Heart left ventricle (tissue), 16 donors: ENCODE measurements at regions not wholly inside any gene's neighbourhood (a gene's known extent, or its start where the extent isn't known, plus 50 kb on each side); places are given as distances from the start of the nearest gene placed in this dataset.

ENCODE experiments used
- ATAC-seq, 4 donors: fragments of 200-7000 bp; cut with Tn5 transposase; one replicate each; pipeline ENCODE4 v1.9.1; 2020 to 2022; ENCODE audit warnings: moderate library complexity in 4 of 4, mild to moderate bottlenecking in 3 of 4, moderate number of reproducible peaks in 1 of 4
- DNase-seq, 5 donors: peaks; one replicate each; pipeline ENCODE4 v3.0.0-alpha.2; 2020
- H3K27ac ChIP-seq, 12 donors: fragments of 200-600 bp; sonication (generic) in 4 of 12; one replicate each; pipeline versions ENCODE4 v1.5.0 to v1.8.0; 2016 to 2022; ENCODE audit warnings: mild to moderate bottlenecking in 2 of 12
- H3K27me3 ChIP-seq, 9 donors: fragments of 200-600 bp; sonication (generic) in 2 of 9; one replicate each; pipeline versions ENCODE4 v1.5.1 to v1.8.0; 2016 to 2022; ENCODE audit warnings: mild to moderate bottlenecking in 3 of 9
- H3K36me3 ChIP-seq, 9 donors: fragments of 200-600 bp; sonication (generic) in 2 of 9; one replicate each; pipeline versions ENCODE4 v1.5.0 to v1.8.0; 2018 to 2022; ENCODE audit warnings: mild to moderate bottlenecking in 2 of 9
- H3K4me1 ChIP-seq, 12 donors: fragments of 200-600 bp; sonication (generic) in 4 of 12; one replicate each; pipeline versions ENCODE4 v1.5.0 to v1.8.0; 2016 to 2022; ENCODE audit warnings: mild to moderate bottlenecking in 3 of 12
- H3K4me3 ChIP-seq, 12 donors: fragments of 200-600 bp; sonication (generic) in 4 of 12; one replicate each; pipeline versions ENCODE4 v1.5.0 to v1.8.0; 2017 to 2022; ENCODE audit warnings: mild to moderate bottlenecking in 9 of 12, moderate library complexity in 4 of 12
- H3K9me3 ChIP-seq, 12 donors: fragments of 200-600 bp; sonication (generic) in 4 of 12; one replicate each; pipeline versions ENCODE4 v1.5.0 to v1.8.0; 2016 to 2022; ENCODE audit warnings: mild to moderate bottlenecking in 1 of 12
- CTCF ChIP-seq, 12 donors: fragments of 200-600 bp; sonication (generic) in 4 of 12; IDR thresholded peaks; one replicate each; pipeline versions ENCODE4 v1.5.0 to v1.8.0; 2018 to 2022; ENCODE audit warnings: antibody characterized with exemption in 12 of 12, mild to moderate bottlenecking in 5 of 12
- POLR2A ChIP-seq, 2 donors: fragments of 450-650 bp; IDR thresholded peaks; one replicate each; pipeline ENCODE4 v1.6.1; 2017; ENCODE audit warnings: antibody characterized with exemption in 2 of 2, mild to moderate bottlenecking in 2 of 2, moderate library complexity in 2 of 2
- WGBS, 4 donors: extraction: QIAGEN DNeasy Blood & Tissue Kit in 2 of 4; methylation state at CpG; one replicate each; pipeline versions ENCODE4 v1.1.5 to v1.1.7; 2013 to 2018; 5-methylcytosine and 5-hydroxymethylcytosine counted together
- intact Hi-C, 10 donors: fragments of 100-400 bp; cut with DNase I; formaldehyde crosslinking; loops; one replicate each; pipeline versions ENCODE4 v1.11.1 to v1.14.2; 2022
- donor health status: ischemic (EF 13 %, LVEDD 7.1; RV severe dilation, severe dysfunction).
- donor health status: healthy with polysubstance abuse.
- donor health status: DM: no; HTN: yes; CAD: no.
- donor health status: DM: no; HTN: no; CAD: no.
- donor health status: ischemic (EF 25% LVEDD 6.9; RV normal size, moderate dysfunction).
- donor health status: ischemic (EF 25% LVEDD 5.7; RV mildly dilated, moderate dysfunction).
- donor health status: healthy.
- donor health status: DM: yes; HTN: yes; CAD: no.
- donor health status: ischemic (EF 35%, LVEDD 5.7; RV mildly dilated, moderate dysfunction).
- donor health status: nonischemic (EF 11% LVEDD 7.7; RV severe dilation, severe dysfunction).
- donor health status: DM: yes; HTN: yes; CAD: no.
- donor health status: PGD.
- donor health status: ischemic (EF 29% LVEDD 5.4; RV normal size, mild dysfunction).
- donor health status: nonischemic (EF 23%, LVEDD 6.1; RV moderate dilation, normal function).

- no peaks in the 10 kb centered on the region for H3K36me3 ChIP-seq
- 91 to 98% (median 92%) methylated on average over 6 of the region's 6 CpGs for WGBS, 4 donors
- TF ChIP-seq CTCF (IDR thresholded peaks at IDR 0.05) = no peak
- TF ChIP-seq POLR2A (IDR thresholded peaks at IDR 0.05) = no peak
- H3K27ac ChIP-seq = no peak overlapping the region
- no peak for ATAC-seq
- no peak overlapping the region for H3K4me3 ChIP-seq
- no peaks in the 10 kb centered on the region for H3K27me3 ChIP-seq
- H3K4me1 ChIP-seq = peaks cover 0 to 8% (median 0%) of the 10 kb centered on the region in 12 donors
- H3K9me3 ChIP-seq = no peaks in the 10 kb centered on the region
- intact Hi-C loops = no loop called here
- DNase-seq = no peak
Observed at GRCh38 chr13:109372666-109373065, 413.7 kb downstream of the IRS2 start.

- TF ChIP-seq POLR2A (IDR thresholded peaks at IDR 0.05) (no peak), CTCF (IDR thresholded peaks at IDR 0.05) (no peak)
- no peak overlapping the region for H3K27ac ChIP-seq
- H3K4me1 ChIP-seq = peaks cover 0 to 8% (median 0%) of the 10 kb centered on the region in 12 donors
- no peaks in the 10 kb centered on the region for H3K9me3 ChIP-seq
- ATAC-seq = no peak
- no peaks in the 10 kb centered on the region for H3K27me3 ChIP-seq
- 63 to 80% (median 70%) methylated on average over 8 of the region's 8 CpGs for WGBS, 4 donors
- H3K4me3 ChIP-seq = no peak overlapping the region
- no peak for DNase-seq
- no peaks in the 10 kb centered on the region for H3K36me3 ChIP-seq
- intact Hi-C loops = no loop called here
Observed at GRCh38 chr13:109371066-109371465, 415.3 kb downstream of the IRS2 start.

GRCh38 chr13:109370496-109370895 is 415.9 kb downstream of the IRS2 start:
- 86 to 94% (median 90%) methylated on average over 10 of the region's 10 CpGs for WGBS, 4 donors
- no peak for ATAC-seq
- DNase-seq = no peak
- intact Hi-C loops = no loop called here
- Histone ChIP-seq H3K9me3 (peaks cover 0 to 5% (median 0%) of the 10 kb centered on the region in 12 donors), H3K4me1 (peaks cover 0 to 8% (median 0%) of the 10 kb centered on the region in 12 donors), H3K27me3 (no peaks in the 10 kb centered on the region), H3K27ac (no peak overlapping the region), H3K4me3 (no peak overlapping the region), H3K36me3 (no peaks in the 10 kb centered on the region)
- no peak for TF ChIP-seq POLR2A (IDR thresholded peaks at IDR 0.05)
- no peak for TF ChIP-seq CTCF (IDR thresholded peaks at IDR 0.05)

- H3K36me3 ChIP-seq = no peaks in the 10 kb centered on the region
- H3K27me3 ChIP-seq = no peaks in the 10 kb centered on the region
- H3K9me3 ChIP-seq = peaks cover 0 to 8% (median 0%) of the 10 kb centered on the region in 12 donors
- TF ChIP-seq CTCF (IDR thresholded peaks at IDR 0.05) = no peak
- TF ChIP-seq POLR2A (IDR thresholded peaks at IDR 0.05) = no peak
- no peak overlapping the region for H3K27ac ChIP-seq
- 53 to 63% (median 55%) methylated on average over 11 to 14 of the region's 14 CpGs for WGBS, 4 donors
- H3K4me3 ChIP-seq = no peak overlapping the region
- ATAC-seq = peak in 3 of 4 donors; percentile 21 to 54 (median 38)
- H3K4me1 ChIP-seq = peaks cover 0 to 8% (median 0%) of the 10 kb centered on the region in 12 donors
- no peak for DNase-seq
- intact Hi-C loops = no loop called here
Observed at GRCh38 chr13:109369353-109370052, 416.9 kb downstream of the IRS2 start.
